Loucy (cell line): ENCODE measurements at regions not wholly inside any gene's neighbourhood (a gene's known extent, or its start where the extent isn't known, plus 50 kb on each side); places are given as distances from the start of the nearest gene placed in this dataset.

Experiments
- EZH2phosphoT487 ChIP-seq: fragments of 200-600 bp; IDR thresholded peaks from 2 replicates; pipeline ENCODE4 v1.6.1; 2018; ENCODE audit warnings: antibody characterized with exemption, mild to moderate bottlenecking, moderate library complexity, borderline replicate concordance
- TF ChIP-seq, protein P1 (sequence below): fragments of 200-600 bp; sonication (generic); conservative IDR thresholded peaks from 2 replicates; pipeline ENCODE4 v1.5.1; 2014; ENCODE audit warnings: mild to moderate bottlenecking, antibody characterized with exemption, low read length

DNA sequence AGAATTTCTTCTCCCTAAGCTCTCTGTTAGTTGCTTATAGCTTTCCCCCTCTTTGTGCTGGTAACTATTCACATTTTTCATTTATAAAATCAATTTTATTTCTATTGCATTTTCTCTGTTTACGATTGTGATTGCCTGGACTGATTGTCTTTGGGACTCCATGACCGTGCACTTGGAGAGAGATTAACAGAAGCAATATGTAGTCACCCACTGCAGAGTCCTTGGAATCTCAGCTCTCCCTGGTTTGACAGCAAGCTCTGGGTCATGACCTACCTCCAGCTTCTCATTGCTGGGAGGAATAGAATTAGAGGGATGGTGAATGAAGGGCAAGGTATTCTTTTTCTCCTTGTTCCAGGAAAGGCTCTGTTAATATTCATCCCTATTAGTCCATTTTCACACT is 398.2 kb downstream of the AACS start:
- TF ChIP-seq, protein P1, sequence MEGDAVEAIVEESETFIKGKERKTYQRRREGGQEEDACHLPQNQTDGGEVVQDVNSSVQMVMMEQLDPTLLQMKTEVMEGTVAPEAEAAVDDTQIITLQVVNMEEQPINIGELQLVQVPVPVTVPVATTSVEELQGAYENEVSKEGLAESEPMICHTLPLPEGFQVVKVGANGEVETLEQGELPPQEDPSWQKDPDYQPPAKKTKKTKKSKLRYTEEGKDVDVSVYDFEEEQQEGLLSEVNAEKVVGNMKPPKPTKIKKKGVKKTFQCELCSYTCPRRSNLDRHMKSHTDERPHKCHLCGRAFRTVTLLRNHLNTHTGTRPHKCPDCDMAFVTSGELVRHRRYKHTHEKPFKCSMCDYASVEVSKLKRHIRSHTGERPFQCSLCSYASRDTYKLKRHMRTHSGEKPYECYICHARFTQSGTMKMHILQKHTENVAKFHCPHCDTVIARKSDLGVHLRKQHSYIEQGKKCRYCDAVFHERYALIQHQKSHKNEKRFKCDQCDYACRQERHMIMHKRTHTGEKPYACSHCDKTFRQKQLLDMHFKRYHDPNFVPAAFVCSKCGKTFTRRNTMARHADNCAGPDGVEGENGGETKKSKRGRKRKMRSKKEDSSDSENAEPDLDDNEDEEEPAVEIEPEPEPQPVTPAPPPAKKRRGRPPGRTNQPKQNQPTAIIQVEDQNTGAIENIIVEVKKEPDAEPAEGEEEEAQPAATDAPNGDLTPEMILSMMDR, result no peak
- no peak for TF ChIP-seq EZH2phosphoT487
